Mucosa of descending colon (tissue), 3 donors: ENCODE measurements at regions not wholly inside any gene's neighbourhood (a gene's known extent, or its start where the extent isn't known, plus 50 kb on each side); places are given as distances from the start of the nearest gene placed in this dataset.

Experiments
- ATAC-seq: fragments of 200-7000 bp; cut with Tn5 transposase; one replicate; pipeline ENCODE4 v1.9.1; 2020; ENCODE audit warnings: mild to moderate bottlenecking, moderate library complexity
- DNase-seq, 3 donors: peaks; one replicate each; pipeline ENCODE4 v3.0.0-alpha.2; 2020
- H3K36me3 ChIP-seq: fragments of 200-600 bp; one replicate; pipeline ENCODE4 v1.8.0; 2021; ENCODE audit warnings: low read depth, mild to moderate bottlenecking
- H3K4me1 ChIP-seq: fragments of 200-600 bp; one replicate; pipeline ENCODE4 v1.8.0; 2021; ENCODE audit warnings: low read depth, mild to moderate bottlenecking
- H3K4me3 ChIP-seq: fragments of 200-600 bp; one replicate; pipeline ENCODE4 v1.8.0; 2021; ENCODE audit warnings: mild to moderate bottlenecking
- H3K9me3 ChIP-seq: fragments of 200-600 bp; one replicate; pipeline ENCODE4 v1.8.0; 2021; ENCODE audit warnings: mild to moderate bottlenecking
- intact Hi-C, 2 donors: fragments of 100-400 bp; cut with DNase I in 1 of 2; cut with micrococcal nuclease in 1 of 2; formaldehyde crosslinking; loops; one replicate each; pipeline versions ENCODE4 v1.11.0 to v1.11.1; 2022; cut with DNase I, micrococcal nuclease
- TF ChIP-seq, protein P1 (sequence below): fragments of 200-600 bp; IDR thresholded peaks from one replicate; pipeline ENCODE4 v1.8.0; 2022; ENCODE audit warnings: antibody characterized with exemption, mild to moderate bottlenecking
- donor health status: DM: no; HTN: no; CAD: no; lungs with moderate emphysema.
- donor health status: DM: no; HTN: no; CAD: no.
- donor health status: DM: no; HTN: yes; CAD: no.

DNA sequence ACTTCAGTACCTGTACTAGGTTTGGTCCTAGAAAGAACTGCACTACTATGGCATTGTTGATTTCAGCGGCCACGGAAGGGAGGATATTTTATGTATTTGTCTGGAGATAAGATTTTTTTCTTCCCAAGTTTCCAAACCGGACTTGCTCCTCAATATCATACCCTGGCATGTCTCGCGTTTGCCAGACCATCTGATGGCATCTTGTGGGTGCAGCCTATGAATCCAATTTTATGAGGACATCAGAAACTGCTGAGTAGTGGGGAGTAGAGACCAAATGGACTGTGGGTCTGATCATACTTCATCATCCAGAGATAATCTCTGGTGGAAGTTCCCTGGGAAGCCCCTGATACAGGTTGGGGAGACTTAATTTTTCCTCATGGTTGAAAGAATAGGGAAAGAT, 716.1 kb upstream of the WWC1 start:
- DNase-seq (no peak), ATAC-seq (no peak)
- TF ChIP-seq, protein P1, sequence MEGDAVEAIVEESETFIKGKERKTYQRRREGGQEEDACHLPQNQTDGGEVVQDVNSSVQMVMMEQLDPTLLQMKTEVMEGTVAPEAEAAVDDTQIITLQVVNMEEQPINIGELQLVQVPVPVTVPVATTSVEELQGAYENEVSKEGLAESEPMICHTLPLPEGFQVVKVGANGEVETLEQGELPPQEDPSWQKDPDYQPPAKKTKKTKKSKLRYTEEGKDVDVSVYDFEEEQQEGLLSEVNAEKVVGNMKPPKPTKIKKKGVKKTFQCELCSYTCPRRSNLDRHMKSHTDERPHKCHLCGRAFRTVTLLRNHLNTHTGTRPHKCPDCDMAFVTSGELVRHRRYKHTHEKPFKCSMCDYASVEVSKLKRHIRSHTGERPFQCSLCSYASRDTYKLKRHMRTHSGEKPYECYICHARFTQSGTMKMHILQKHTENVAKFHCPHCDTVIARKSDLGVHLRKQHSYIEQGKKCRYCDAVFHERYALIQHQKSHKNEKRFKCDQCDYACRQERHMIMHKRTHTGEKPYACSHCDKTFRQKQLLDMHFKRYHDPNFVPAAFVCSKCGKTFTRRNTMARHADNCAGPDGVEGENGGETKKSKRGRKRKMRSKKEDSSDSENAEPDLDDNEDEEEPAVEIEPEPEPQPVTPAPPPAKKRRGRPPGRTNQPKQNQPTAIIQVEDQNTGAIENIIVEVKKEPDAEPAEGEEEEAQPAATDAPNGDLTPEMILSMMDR, result no peak
- Histone ChIP-seq H3K36me3 (no peaks in the 10 kb centered on the region), H3K4me1 (no peaks in the 10 kb centered on the region), H3K4me3 (no peak overlapping the region), H3K9me3 (no peaks in the 10 kb centered on the region)
- intact Hi-C loops, result no loop called here

DNA sequence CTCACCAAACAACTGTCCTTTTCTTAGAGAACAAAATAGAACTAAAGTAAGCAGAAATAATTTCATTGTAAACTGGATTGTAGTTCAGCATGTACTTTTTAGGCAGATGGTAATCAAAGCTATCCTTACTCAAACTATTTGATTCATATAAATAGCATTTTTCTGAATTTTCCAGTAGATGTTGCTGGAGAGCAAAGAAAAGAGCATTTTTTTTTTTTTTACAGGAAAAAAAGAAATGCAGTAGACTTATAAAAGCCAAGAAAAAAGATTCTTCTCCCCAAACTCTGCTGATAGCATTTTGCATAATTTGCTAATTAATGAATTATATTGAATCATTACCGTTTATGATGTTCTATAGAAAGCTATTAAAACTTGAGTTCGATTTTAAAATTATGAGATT, 715.3 kb upstream of the WWC1 start:
- no peaks in the 10 kb centered on the region for H3K4me1 ChIP-seq
- TF ChIP-seq, protein P1, result no peak
- no peak for DNase-seq
- intact Hi-C loops, result no loop called here
- no peaks in the 10 kb centered on the region for H3K9me3 ChIP-seq
- no peak for ATAC-seq
- H3K36me3 ChIP-seq, result no peaks in the 10 kb centered on the region
- H3K4me3 ChIP-seq, result no peak overlapping the region

DNA sequence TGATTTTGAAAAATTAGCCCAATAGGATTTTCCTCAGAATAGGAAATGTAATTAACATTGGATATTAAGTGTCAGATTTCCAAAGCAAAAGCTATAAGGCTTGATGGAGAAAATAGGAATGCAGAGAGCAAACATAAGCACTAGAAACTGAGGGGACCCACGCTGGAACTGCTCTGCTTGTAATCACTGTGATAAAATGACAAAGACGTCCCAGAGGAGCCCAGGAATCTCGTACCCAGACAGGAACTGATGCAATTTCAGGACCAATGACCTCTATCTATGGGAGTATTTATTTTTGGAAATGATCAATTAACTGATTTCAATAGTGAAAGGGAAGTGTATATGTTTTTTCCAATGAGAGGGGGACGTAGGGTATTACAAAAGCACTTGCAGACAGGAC, 714.5 kb upstream of the WWC1 start:
- Histone ChIP-seq H3K9me3 (no peaks in the 10 kb centered on the region), H3K4me3 (no peak overlapping the region), H3K4me1 (no peaks in the 10 kb centered on the region), H3K36me3 (no peaks in the 10 kb centered on the region)
- ATAC-seq, result no peak
- intact Hi-C loops, result no loop called here
- TF ChIP-seq, protein P1, result no peak
- DNase-seq, result no peak

DNA sequence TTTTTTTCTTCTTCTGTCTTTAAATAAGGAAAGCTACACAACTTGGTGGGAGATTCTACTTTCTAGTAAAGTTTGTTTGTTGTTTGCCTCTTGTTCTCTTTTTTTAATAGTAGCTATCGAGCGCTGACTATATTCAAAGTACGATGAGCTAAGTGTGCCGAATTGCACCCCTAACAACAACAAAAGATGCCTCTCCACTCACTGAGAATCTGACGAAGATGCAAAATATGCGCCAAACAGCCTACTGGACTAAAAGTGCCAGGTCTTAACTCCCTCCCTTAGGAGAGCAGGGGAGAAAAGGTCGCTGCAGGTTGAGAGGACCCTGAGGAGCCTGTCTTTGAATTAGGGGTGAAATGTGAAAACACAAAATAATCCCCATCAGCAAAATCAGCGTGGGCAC, 713.8 kb upstream of the WWC1 start:
- no peak overlapping the region for H3K4me3 ChIP-seq
- ATAC-seq (no peak), DNase-seq (no peak)
- H3K9me3 ChIP-seq, result no peaks in the 10 kb centered on the region
- intact Hi-C loops, result no loop called here
- TF ChIP-seq, protein P1, result no peak
- H3K36me3 ChIP-seq, result no peaks in the 10 kb centered on the region
- H3K4me1 ChIP-seq, result no peaks in the 10 kb centered on the region

DNA sequence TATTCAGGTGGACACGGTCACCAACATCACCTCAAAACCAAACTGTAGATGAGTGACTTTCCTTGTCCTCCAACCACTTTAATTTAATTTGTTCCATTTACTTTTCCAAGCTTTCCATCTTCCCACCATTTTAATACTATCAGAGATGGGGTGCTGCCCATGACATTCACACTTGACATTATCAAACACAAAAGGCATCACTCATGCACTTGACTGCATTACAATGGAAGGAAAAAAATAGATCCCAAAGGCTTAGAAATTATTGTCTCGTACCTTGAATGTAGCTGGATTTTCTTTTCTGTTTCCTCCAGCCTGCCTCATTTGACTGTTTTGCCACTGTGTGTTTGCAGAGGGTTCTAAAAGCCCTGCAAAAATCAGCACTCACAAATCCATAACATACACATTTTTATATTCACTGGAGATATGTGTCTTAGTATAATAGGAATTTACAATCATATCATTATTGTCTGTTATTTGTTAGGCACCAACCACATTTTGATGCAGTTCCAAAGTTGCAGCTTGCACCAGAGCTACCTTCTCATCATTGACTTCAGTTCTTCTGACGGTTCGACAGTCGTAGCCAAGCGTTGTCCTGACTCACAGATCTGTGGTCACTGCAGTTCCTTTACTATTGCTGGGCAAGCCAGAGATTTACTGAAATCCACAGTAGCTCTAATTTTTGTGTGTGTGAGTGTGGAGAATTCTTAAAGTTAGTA, 712.3 kb upstream of the WWC1 start:
- ATAC-seq, result no peak
- DNase-seq, result no peak
- Histone ChIP-seq H3K4me1 (no peaks in the 10 kb centered on the region), H3K9me3 (no peaks in the 10 kb centered on the region), H3K4me3 (no peak overlapping the region), H3K36me3 (no peaks in the 10 kb centered on the region)
- TF ChIP-seq, protein P1, result no peak
- intact Hi-C loops, result no loop called here

DNA sequence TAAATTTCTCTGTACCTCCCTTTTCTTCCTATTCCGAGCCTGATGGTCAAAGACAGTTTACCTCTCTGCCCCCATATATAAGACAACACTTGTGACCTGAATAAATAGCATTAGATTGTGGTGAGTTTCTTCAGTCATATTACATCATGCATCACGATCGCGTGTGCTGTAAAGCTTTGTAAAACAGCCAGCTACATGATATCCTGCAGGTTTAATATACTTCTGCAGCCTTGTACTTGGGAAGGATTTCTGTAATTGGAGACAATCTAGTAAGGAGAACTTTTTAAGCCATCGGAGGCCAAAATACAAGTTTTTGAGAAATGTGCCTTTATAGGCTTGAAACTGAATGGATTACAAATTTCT, 711.8 kb upstream of the WWC1 start:
- H3K9me3 ChIP-seq, result no peaks in the 10 kb centered on the region
- intact Hi-C loops, result no loop called here
- H3K36me3 ChIP-seq, result no peaks in the 10 kb centered on the region
- DNase-seq (no peak), ATAC-seq (no peak)
- no peaks in the 10 kb centered on the region for H3K4me1 ChIP-seq
- TF ChIP-seq, protein P1, result no peak
- no peak overlapping the region for H3K4me3 ChIP-seq
